HG03558 (cell line): ENCODE measurements at regions not wholly inside any gene's neighbourhood (a gene's known extent, or its start where the extent isn't known, plus 50 kb on each side); places are given as distances from the start of the nearest gene placed in this dataset.

ENCODE experiments used
- ATAC-seq: cut with Tn5 transposase; IDR thresholded peaks from one replicate; pipeline ENCODE4 v1.9.1; 2021; ENCODE audit warnings: moderate number of reproducible peaks; ENCODE audit not compliant: unreplicated experiment; ENCODE audit errors: extremely low read depth

- no peak for ATAC-seq
Observed at GRCh38 chr6:144695858-144696533, 410.9 kb downstream of the UTRN start.

- ATAC-seq = no peak
Observed at GRCh38 chr6:144696610-144697368, 411.7 kb downstream of the UTRN start.

GRCh38 chr6:144697369-144697760 lies 412.2 kb downstream of the UTRN start:
- ATAC-seq = no peak

- ATAC-seq = no peak
Observed at GRCh38 chr6:144697801-144698200, 412.7 kb downstream of the UTRN start.

- ATAC-seq = no peak
Observed at GRCh38 chr6:144702781-144703180, 417.6 kb downstream of the UTRN start.

GRCh38 chr6:144710207-144710606 lies 425.1 kb downstream of the UTRN start:
- ATAC-seq = no peak

- no peak for ATAC-seq
Observed at GRCh38 chr6:144711661-144712060, 426.5 kb downstream of the UTRN start.

GRCh38 chr6:144712541-144712940 lies 427.4 kb downstream of the UTRN start:
- no peak for ATAC-seq

- ATAC-seq = no peak
Observed at GRCh38 chr6:144714021-144714712, 429.0 kb downstream of the UTRN start.

GRCh38 chr6:144715344-144715743 lies 430.2 kb downstream of the UTRN start:
- no peak for ATAC-seq

- ATAC-seq = no peak
Observed at GRCh38 chr6:144718431-144718830, 433.3 kb downstream of the UTRN start.

GRCh38 chr6:144721232-144721631 lies 436.1 kb downstream of the UTRN start:
- ATAC-seq = no peak

- no peak for ATAC-seq
Observed at GRCh38 chr6:144722154-144722737, 437.1 kb downstream of the UTRN start.

- ATAC-seq = no peak
Observed at GRCh38 chr6:144722925-144723324, 437.8 kb downstream of the UTRN start.

GRCh38 chr6:144723431-144723830 lies 438.3 kb downstream of the UTRN start:
- no peak for ATAC-seq

- ATAC-seq = no peak
Observed at GRCh38 chr6:144724818-144725217, 439.7 kb downstream of the UTRN start.

GRCh38 chr6:144725736-144726522 lies 440.8 kb downstream of the UTRN start:
- peak; percentile 49 for ATAC-seq

- ATAC-seq = no peak
Observed at GRCh38 chr6:144728804-144729203, 443.7 kb downstream of the UTRN start.

GRCh38 chr6:144729502-144729901 lies 444.4 kb downstream of the UTRN start:
- ATAC-seq = no peak

- no peak for ATAC-seq
Observed at GRCh38 chr6:144730088-144730645, 445.0 kb downstream of the UTRN start.
